ENCODE measurements at regions not wholly inside any gene's neighbourhood (a gene's known extent, or its start where the extent isn't known, plus 50 kb on each side); places are given as distances from the start of the nearest gene placed in this dataset.

DNA sequence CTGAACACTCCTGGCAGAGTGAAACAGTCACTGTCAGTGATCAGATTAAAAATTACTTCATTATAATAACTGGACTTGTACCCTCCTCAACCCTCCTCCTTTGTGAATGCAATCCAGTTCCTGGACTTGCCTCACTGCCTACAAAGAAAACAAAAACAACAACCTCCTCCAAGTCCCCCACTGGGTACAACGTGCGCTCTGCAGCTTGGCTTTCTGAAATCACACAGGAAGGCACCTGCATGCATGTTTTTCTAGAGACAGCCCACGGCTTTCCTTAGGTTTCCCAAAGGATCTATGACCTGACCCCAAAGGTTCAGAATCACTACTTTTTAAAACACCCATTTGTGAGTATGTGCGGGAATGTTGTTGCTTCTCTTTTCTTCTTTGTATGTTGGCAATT, 61.4 kb upstream of the TUBA3E start:
- Histone ChIP-seq H3K9me3 (ENCODE audit: control insufficient read depth, insufficient read depth, low read length) (no peaks in the 10 kb centered on the region), H2AK9ac (replicated peaks; ENCODE audit: low read depth, low read length, poor library complexity) (no peak overlapping the region), H4K5ac (ENCODE audit: low read depth, low read length) (no peak overlapping the region), H2AFZ (replicated peaks; ENCODE audit: low read length, poor library complexity) (no peak overlapping the region), H2AK5ac (ENCODE audit: low read depth, low read length) (no peak overlapping the region), H3K56ac (ENCODE audit: extremely low read depth, insufficient read depth, low read length) (no peak overlapping the region), H3K36me3 (ENCODE audit: control insufficient read depth, insufficient read depth, low read length) (no peaks in the 10 kb centered on the region), H2BK15ac (ENCODE audit: low read depth, low read length) (no peak overlapping the region), H3K4me2 (ENCODE audit: low read depth, low read length) (no peak overlapping the region), H3K27ac (ENCODE audit: insufficient read depth, low read length) (no peak overlapping the region), H3K9me1 (ENCODE audit: insufficient read depth, low read length) (no peaks in the 10 kb centered on the region), H3K79me1 (ENCODE audit: low read depth in 1 of 2, low read length in 2 of 2) (no peaks in the 10 kb centered on the region), H4K20me1 (ENCODE audit: insufficient read depth, low read length) (no peaks in the 10 kb centered on the region), H3K4me3 (ENCODE audit: insufficient read depth, low read depth, low read length) (no peak overlapping the region), H3K4ac (ENCODE audit: low read depth, low read length) (no peak overlapping the region), H4K8ac (ENCODE audit: low read depth in 2 of 2, low read length in 2 of 2) (no peak overlapping the region), H2BK5ac (ENCODE audit: low read depth, low read length, poor library complexity, severe bottlenecking) (no peak overlapping the region), H2BK20ac (ENCODE audit: low read depth, low read length) (no peak overlapping the region), H4K91ac (ENCODE audit: insufficient read depth, low read depth, low read length) (no peak overlapping the region), H3K18ac (ENCODE audit: low read depth, low read length) (no peak overlapping the region), H3K27me3 (ENCODE audit: control insufficient read depth, insufficient read depth, low read length) (peaks cover 13% of the 10 kb centered on the region), H3K23ac (ENCODE audit: low read depth, low read length) (no peak overlapping the region), H3K14ac (replicated peaks; ENCODE audit: low read depth, low read length) (no peak overlapping the region), H3K4me1 (ENCODE audit: control insufficient read depth, insufficient read depth, low read length) (no peaks in the 10 kb centered on the region), H3K9ac (ENCODE audit: low read depth, low read length) (no peak overlapping the region), H2BK120ac (ENCODE audit: low read depth, low read length) (no peak overlapping the region)
- dilution Hi-C loops (cut with HindIII; ENCODE audit: low sequenced_read_pairs, unreplicated experiment) (no loop called here), in situ Hi-C loops (cut with MboI; ENCODE audit: low sequenced_read_pairs) (no loop called here), intact Hi-C loops (cut with micrococcal nuclease) (no loop called here)
- no peak for DNase-seq
- ChIA-PET CTCF (no interaction called here), POLR2A (ENCODE audit: unreplicated experiment) (no interaction called here)
- TF ChIP-seq RFX5 (IDR thresholded peaks at IDR 0.05; ENCODE audit: low read depth, low read length) (no peak), RCOR1 (IDR thresholded peaks at IDR 0.05; ENCODE audit: insufficient replicate concordance, low read length) (no peak), MXI1 (IDR thresholded peaks at IDR 0.05; ENCODE audit: borderline replicate concordance, low read depth, low read length) (no peak), MAFK (IDR thresholded peaks at IDR 0.05; ENCODE audit: low read depth, low read length) (no peak), FOS (IDR thresholded peaks at IDR 0.05; ENCODE audit: low read depth, low read length) (no peak), MAZ (IDR thresholded peaks at IDR 0.05; ENCODE audit: borderline replicate concordance, low read depth, low read length) (no peak), CHD1 (IDR thresholded peaks at IDR 0.05; ENCODE audit: low read depth, low read length) (no peak), CEBPB (IDR thresholded peaks at IDR 0.05; ENCODE audit: low read depth, low read length) (no peak), NFE2L2 (IDR thresholded peaks at IDR 0.05; ENCODE audit: low read depth, low read length) (no peak), RAD21 (IDR thresholded peaks at IDR 0.05; ENCODE audit: low read length) (no peak)
- TF ChIP-seq, protein P1, sequence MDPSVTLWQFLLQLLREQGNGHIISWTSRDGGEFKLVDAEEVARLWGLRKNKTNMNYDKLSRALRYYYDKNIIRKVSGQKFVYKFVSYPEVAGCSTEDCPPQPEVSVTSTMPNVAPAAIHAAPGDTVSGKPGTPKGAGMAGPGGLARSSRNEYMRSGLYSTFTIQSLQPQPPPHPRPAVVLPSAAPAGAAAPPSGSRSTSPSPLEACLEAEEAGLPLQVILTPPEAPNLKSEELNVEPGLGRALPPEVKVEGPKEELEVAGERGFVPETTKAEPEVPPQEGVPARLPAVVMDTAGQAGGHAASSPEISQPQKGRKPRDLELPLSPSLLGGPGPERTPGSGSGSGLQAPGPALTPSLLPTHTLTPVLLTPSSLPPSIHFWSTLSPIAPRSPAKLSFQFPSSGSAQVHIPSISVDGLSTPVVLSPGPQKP (IDR thresholded peaks at IDR 0.05; ENCODE audit: borderline replicate concordance, low read depth, low read length), result no peak
- TF ChIP-seq, protein P2, sequence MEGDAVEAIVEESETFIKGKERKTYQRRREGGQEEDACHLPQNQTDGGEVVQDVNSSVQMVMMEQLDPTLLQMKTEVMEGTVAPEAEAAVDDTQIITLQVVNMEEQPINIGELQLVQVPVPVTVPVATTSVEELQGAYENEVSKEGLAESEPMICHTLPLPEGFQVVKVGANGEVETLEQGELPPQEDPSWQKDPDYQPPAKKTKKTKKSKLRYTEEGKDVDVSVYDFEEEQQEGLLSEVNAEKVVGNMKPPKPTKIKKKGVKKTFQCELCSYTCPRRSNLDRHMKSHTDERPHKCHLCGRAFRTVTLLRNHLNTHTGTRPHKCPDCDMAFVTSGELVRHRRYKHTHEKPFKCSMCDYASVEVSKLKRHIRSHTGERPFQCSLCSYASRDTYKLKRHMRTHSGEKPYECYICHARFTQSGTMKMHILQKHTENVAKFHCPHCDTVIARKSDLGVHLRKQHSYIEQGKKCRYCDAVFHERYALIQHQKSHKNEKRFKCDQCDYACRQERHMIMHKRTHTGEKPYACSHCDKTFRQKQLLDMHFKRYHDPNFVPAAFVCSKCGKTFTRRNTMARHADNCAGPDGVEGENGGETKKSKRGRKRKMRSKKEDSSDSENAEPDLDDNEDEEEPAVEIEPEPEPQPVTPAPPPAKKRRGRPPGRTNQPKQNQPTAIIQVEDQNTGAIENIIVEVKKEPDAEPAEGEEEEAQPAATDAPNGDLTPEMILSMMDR (conservative IDR thresholded peaks at IDR 0.05; ENCODE audit: low read depth, low read length), result no peak
- no TSS peak for BruUV-seq (replicated peaks)
- no peak for ATAC-seq (ENCODE audit: low read depth)
- 40% methylated on average over 2 of the region's 4 CpGs; no CpG with 5 or more reads in 1 of the 2 experiments for WGBS, 2 experiments (ENCODE audit: extremely low coverage in 2 of 2, insufficient read length in 1 of 2)

Measured in IMR-90 (cell line).